WTC11 (cell line): ENCODE measurements at regions not wholly inside any gene's neighbourhood (a gene's known extent, or its start where the extent isn't known, plus 50 kb on each side); places are given as distances from the start of the nearest gene placed in this dataset.

Experiments
- ATAC-seq: fragments of 200-7000 bp; cut with Tn5 transposase; 2 replicates; pipeline ENCODE4 v1.10.0; 2021; ENCODE audit warnings: mild to moderate bottlenecking, moderate library complexity
- CTCF ChIA-PET: fragments of 300-600 bp; sonication (Branson Sonifier 250); formaldehyde crosslinking; loops from one replicate; lab custom pipeline; 2021; ENCODE audit warnings: antibody characterized with exemption; lab: Charles Lee
- POLR2A ChIA-PET: fragments of 350-600 bp; sonication (Branson Sonifier 250); formaldehyde crosslinking; loops from one replicate; lab custom pipeline; 2021; ENCODE audit warnings: antibody characterized with exemption; lab: Charles Lee
- DNase-seq: peaks from one replicate; pipeline ENCODE4 v3.0.0; 2021; ENCODE audit warnings: low spot score
- H3K27ac Mint-ChIP-seq: 2 replicates; pipeline ENCODE4 v1.8.0; 2021; ENCODE audit warnings: mixed read lengths
- H3K27me3 Mint-ChIP-seq: 2 replicates; pipeline ENCODE4 v1.8.0; 2021; ENCODE audit warnings: low read depth, mild to moderate bottlenecking, moderate library complexity, mixed read lengths
- H3K36me3 Mint-ChIP-seq: 2 replicates; pipeline ENCODE4 v1.8.0; 2021; ENCODE audit warnings: mixed read lengths
- H3K4me1 Mint-ChIP-seq: 2 replicates; pipeline ENCODE4 v1.8.0; 2022; ENCODE audit warnings: mixed read lengths
- H3K4me3 Mint-ChIP-seq: 2 replicates; pipeline ENCODE4 v1.8.0; 2021; ENCODE audit warnings: mild to moderate bottlenecking, moderate library complexity, mixed read lengths
- H3K9me3 Mint-ChIP-seq: 2 replicates; pipeline ENCODE4 v1.8.0; 2021; ENCODE audit warnings: mixed read lengths
- ETV6 ChIP-seq: sonication (generic); formaldehyde crosslinking; IDR thresholded peaks from 2 replicates; pipeline ENCODE4 v1.8.1; 2022; ENCODE audit warnings: mild to moderate bottlenecking, missing genetic modification reagents
- FOXP4 ChIP-seq: sonication (generic); formaldehyde crosslinking; IDR thresholded peaks from 2 replicates; pipeline ENCODE4 v1.8.0; 2022; ENCODE audit warnings: mild to moderate bottlenecking, missing genetic modification reagents
- IRF2 ChIP-seq: sonication (generic); formaldehyde crosslinking; IDR thresholded peaks from 2 replicates; pipeline ENCODE4 v1.8.0; 2022; ENCODE audit warnings: low read depth, missing genetic modification reagents, borderline replicate concordance
- NR2C2 ChIP-seq: sonication (generic); formaldehyde crosslinking; IDR thresholded peaks from 2 replicates; pipeline ENCODE4 v1.8.0; 2022; ENCODE audit warnings: mild to moderate bottlenecking, missing genetic modification reagents
- OVOL2 ChIP-seq: fragments of 250-450 bp; sonication (Bioruptor Pico); IDR thresholded peaks from 2 replicates; pipeline ENCODE4 v1.9.0; 2021; ENCODE audit warnings: mild to moderate bottlenecking, borderline replicate concordance
- PRDM15 ChIP-seq: sonication (generic); formaldehyde crosslinking; IDR thresholded peaks from 2 replicates; pipeline ENCODE4 v1.8.0; 2022; ENCODE audit warnings: missing genetic modification reagents
- ZNF281 ChIP-seq: sonication (generic); formaldehyde crosslinking; IDR thresholded peaks from 2 replicates; pipeline ENCODE4 v1.8.0; 2023; ENCODE audit warnings: mild to moderate bottlenecking, missing genetic modification reagents
- ZNF396 ChIP-seq: fragments of 250-450 bp; sonication (Bioruptor Pico); IDR thresholded peaks from 2 replicates; pipeline ENCODE4 v1.8.0; 2021; ENCODE audit warnings: mild to moderate bottlenecking, moderate library complexity, borderline replicate concordance
- TF ChIP-seq, protein P1 (sequence below): sonication (generic); formaldehyde crosslinking; conservative IDR thresholded peaks from 2 replicates; pipeline ENCODE4 v1.8.1; 2022; ENCODE audit warnings: mild to moderate bottlenecking, missing genetic modification reagents
- TF ChIP-seq, protein P2 (sequence below): sonication (generic); formaldehyde crosslinking; IDR thresholded peaks from 2 replicates; pipeline ENCODE4 v1.8.0; 2023; ENCODE audit warnings: missing genetic modification reagents, mild to moderate bottlenecking, borderline replicate concordance

- TF ChIP-seq ETV6 (CRISPR knock-in tag), result no peak
Measured at GRCh38 chr10:128421371-128422160, 295.3 kb upstream of the MKI67 start (continued).

DNA sequence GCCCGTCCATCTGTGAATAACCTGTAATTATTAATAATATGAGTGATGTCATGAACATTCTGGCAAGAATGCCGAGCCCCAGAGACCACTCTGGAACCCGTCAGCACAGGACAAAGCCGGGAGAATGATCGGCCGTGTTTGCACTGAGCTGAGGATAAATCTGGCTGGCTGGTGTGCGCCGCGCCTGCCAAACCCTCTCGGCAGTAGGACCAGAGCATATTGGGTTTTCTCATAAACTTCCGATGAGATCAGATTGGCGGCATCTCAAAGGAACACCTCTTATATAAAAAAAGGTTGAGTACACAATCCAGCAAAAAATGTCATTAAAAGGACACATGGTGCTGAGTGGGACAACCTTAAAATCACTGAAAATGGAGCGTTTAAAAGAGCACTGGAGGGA lies 296.0 kb upstream of the MKI67 start:
- H3K27ac Mint-ChIP-seq, result no peak overlapping the region
- TF ChIP-seq, protein P1, sequence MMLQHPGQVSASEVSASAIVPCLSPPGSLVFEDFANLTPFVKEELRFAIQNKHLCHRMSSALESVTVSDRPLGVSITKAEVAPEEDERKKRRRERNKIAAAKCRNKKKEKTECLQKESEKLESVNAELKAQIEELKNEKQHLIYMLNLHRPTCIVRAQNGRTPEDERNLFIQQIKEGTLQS, result no peak
- no peak for TF ChIP-seq IRF2 (CRISPR knock-in tag)
- TF ChIP-seq ZNF281 (CRISPR knock-in tag), result no peak
- no peak for TF ChIP-seq OVOL2 (CRISPR knock-in tag)
- TF ChIP-seq, protein P2, sequence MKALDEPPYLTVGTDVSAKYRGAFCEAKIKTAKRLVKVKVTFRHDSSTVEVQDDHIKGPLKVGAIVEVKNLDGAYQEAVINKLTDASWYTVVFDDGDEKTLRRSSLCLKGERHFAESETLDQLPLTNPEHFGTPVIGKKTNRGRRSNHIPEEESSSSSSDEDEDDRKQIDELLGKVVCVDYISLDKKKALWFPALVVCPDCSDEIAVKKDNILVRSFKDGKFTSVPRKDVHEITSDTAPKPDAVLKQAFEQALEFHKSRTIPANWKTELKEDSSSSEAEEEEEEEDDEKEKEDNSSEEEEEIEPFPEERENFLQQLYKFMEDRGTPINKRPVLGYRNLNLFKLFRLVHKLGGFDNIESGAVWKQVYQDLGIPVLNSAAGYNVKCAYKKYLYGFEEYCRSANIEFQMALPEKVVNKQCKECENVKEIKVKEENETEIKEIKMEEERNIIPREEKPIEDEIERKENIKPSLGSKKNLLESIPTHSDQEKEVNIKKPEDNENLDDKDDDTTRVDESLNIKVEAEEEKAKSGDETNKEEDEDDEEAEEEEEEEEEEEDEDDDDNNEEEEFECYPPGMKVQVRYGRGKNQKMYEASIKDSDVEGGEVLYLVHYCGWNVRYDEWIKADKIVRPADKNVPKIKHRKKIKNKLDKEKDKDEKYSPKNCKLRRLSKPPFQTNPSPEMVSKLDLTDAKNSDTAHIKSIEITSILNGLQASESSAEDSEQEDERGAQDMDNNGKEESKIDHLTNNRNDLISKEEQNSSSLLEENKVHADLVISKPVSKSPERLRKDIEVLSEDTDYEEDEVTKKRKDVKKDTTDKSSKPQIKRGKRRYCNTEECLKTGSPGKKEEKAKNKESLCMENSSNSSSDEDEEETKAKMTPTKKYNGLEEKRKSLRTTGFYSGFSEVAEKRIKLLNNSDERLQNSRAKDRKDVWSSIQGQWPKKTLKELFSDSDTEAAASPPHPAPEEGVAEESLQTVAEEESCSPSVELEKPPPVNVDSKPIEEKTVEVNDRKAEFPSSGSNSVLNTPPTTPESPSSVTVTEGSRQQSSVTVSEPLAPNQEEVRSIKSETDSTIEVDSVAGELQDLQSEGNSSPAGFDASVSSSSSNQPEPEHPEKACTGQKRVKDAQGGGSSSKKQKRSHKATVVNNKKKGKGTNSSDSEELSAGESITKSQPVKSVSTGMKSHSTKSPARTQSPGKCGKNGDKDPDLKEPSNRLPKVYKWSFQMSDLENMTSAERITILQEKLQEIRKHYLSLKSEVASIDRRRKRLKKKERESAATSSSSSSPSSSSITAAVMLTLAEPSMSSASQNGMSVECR (CRISPR knock-in tag), result no peak
- no peak for TF ChIP-seq PRDM15 (CRISPR knock-in tag)
- no peak for TF ChIP-seq NR2C2 (CRISPR knock-in tag)
- TF ChIP-seq FOXP4 (CRISPR knock-in tag), result no peak
- TF ChIP-seq ZNF396 (CRISPR knock-in tag), result no peak
- POLR2A ChIA-PET, result no interaction called here
- no peak for ATAC-seq
- no peaks in the 10 kb centered on the region for H3K36me3 Mint-ChIP-seq
- H3K4me3 Mint-ChIP-seq, result no peak overlapping the region
- no peaks in the 10 kb centered on the region for H3K9me3 Mint-ChIP-seq
- no peaks in the 10 kb centered on the region for H3K4me1 Mint-ChIP-seq
- H3K27me3 Mint-ChIP-seq, result no peaks in the 10 kb centered on the region
- CTCF ChIA-PET, result no interaction called here
- DNase-seq, result no peak
